ENCODE measurements at regions not wholly inside any gene's neighbourhood (a gene's known extent, or its start where the extent isn't known, plus 50 kb on each side); places are given as distances from the start of the nearest gene placed in this dataset.
"Not testable (repeated sequence)": the region's sequence is repeated elsewhere in the genome, so short reads cannot be mapped to it uniquely, and the experiment has no call there.

DNA sequence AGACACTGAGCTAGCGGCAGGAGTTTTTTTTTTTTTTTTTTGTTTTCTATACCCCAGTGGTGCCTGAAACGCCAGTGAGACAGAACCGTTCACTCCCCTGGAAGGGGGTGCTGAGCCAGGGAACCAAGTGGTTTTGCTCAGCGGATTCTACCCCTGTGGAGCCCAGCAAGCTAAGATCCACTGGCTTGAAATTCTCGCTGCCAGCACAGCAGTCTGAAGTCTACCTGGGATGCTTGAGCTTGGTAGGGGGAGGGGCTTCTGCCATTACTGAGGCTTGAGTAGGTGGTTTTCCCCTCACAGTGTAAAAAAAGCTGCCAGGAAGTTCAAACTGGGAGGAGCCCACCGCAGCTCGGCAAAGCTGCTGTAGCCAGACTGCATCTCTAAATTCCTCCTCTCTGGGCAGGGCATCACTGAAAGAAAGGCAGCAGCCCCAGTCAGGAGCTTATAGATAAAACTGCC, 173.0 kb downstream of the DMAC1 start:
- peak in 2 of 3 experiments; percentile 4 to 25 for DNase-seq (ENCODE audit: low read depth in 3 of 3)

- DNase-seq (ENCODE audit: low read depth in 3 of 3) = no peak
These were observed 177.1 kb downstream of the DMAC1 start for GRCh38 chr9:7622481-7622880.

DNA sequence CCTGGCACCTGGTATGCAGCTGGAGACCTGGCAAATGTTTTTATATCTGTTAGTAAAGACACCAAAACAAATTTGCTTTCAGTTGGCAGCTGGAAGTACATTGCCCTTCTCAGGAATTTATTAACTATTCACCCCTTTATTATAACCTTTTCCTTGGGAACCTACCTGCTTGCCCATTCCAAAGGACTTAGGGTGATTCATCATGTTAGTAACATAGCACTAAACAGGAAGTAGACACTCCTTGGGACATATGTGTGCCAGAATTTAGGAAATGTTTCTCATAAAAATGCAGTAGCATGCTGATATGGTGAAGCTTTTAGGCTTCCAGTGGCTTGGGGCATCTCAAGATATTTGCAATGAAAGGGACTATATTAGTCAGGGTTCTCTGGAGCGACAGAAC, 184.2 kb downstream of the DMAC1 start:
- DNase-seq (ENCODE audit: low read depth in 3 of 3) = no peak

- no peak for DNase-seq (ENCODE audit: low read depth in 3 of 3)
These were observed 185.6 kb downstream of the DMAC1 start for GRCh38 chr9:7613931-7614330.

DNA sequence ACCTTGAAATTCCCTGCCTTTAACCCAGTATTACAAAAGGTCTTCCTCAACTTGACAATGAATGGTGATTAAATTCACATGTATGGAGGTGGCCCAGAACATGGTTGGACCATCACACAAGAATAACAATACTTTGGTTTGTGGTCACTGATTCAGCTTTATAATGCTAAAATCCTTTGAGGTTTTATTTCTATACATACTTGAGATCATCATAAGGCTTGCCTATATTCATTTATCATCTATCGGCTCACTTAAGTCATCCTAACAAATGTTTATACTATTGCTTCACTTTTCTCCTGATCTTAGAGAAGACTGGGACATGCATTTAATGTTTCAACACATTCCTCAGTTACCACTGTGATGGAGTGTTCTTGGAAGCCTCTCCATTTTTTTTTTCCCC, 191.3 kb downstream of the DMAC1 start:
- no peak for DNase-seq (ENCODE audit: low read depth in 3 of 3)

DNA sequence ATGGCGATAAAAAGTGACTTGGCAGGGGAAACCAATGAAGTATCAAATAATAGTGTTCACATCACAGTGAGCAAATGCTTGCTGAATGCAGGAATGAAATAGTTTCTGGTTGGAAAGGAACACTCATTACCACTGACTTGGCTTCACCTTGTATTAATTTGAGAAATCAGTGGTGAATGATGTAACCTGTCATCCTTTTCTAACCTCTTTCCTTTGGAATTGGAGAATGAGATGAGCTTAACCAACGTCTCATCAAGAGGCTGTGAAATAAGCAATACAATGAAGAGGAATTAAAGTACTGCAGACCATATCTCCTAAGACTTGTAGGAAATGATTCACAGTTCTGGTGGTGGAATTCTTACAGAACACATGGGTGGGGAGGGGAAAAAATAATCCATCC, 192.2 kb downstream of the DMAC1 start:
- DNase-seq (ENCODE audit: low read depth in 3 of 3) = no peak

- no peak for DNase-seq (ENCODE audit: low read depth in 3 of 3)
These were observed 193.0 kb downstream of the DMAC1 start for GRCh38 chr9:7606591-7606990.

DNA sequence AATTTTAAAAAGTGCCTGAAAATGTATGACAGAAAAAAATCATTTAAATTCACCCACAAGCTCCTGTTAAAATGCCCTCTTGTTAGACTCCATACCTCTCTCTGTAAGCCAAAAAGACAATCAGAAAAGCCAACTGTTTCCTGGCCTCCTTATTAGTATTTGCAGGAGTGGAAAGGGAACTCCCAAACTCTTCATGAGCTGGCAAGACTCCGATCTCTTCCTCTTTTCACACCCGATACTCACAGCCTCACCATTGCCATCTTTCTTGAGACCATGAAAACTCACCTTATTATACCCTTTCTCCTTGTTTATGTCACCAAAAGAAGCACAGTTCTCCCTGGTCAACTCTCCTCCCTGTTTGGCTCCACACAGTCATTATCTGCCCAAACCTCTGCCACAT, 197.8 kb downstream of the DMAC1 start:
- no peak for DNase-seq (ENCODE audit: low read depth in 3 of 3)

GRCh38 chr9:7597716-7598115, 201.9 kb downstream of the DMAC1 start:
- no peak for DNase-seq (ENCODE audit: low read depth in 3 of 3)

GRCh38 chr9:7592321-7593316, 207.0 kb downstream of the DMAC1 start:
- DNase-seq (ENCODE audit: low read depth in 3 of 3) = no peak

GRCh38 chr9:7591501-7591900, 208.1 kb downstream of the DMAC1 start:
- no peak for DNase-seq (ENCODE audit: low read depth in 3 of 3)

GRCh38 chr9:7580568-7580967, 219.0 kb downstream of the DMAC1 start:
- no peak for DNase-seq (ENCODE audit: low read depth in 3 of 3)

DNA sequence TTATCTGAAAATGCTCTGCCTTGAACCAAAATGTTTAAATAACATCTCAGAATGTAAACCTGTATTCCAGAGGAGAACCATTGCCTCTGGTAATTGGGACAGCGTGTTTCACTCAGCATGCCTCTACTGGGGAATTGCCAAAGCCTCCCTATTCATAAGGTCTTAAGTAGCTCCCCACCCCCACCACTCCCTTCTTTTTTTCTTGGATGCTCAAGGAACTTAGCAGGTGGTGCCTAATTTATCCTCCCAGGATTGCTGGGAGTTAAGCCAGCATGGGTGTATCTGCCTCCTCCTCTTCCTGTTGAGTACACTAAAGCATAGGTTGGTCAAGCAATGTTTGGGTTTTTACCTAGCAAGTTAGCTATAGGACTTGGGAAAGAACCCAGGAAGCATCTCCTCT, 220.2 kb downstream of the DMAC1 start:
- DNase-seq (ENCODE audit: low read depth in 3 of 3) = no peak

GRCh38 chr9:7578951-7579350, 220.6 kb downstream of the DMAC1 start:
- DNase-seq (ENCODE audit: low read depth in 3 of 3) = no peak

DNA sequence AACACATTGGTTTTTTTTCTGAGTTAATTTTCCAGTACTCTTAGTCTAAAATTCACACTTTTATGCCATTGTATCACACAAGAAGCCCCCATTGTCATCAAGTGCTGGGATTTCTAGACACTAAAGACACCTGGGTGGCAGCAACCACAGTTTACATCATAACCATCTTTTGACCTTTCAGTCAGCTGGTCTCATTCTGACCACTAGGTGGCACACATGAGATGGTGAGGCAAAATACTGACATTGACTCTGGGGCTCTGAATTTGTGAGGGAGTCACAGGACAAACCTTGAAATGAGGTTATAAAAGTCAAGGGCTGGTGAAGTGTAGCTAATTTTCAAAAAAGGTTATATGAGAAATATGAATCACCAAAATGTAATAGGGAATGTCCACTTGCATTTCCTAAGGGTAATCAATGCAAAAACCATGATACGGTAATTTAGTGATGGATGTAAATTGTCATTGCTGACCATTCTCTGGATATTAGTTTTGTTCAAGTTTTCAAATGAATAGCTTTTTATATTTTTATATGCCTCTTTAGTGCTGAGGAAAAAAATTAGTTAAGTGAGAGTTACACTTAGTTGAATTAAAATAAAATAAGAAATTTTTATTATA, 229.4 kb downstream of the DMAC1 start:
- DNase-seq (ENCODE audit: low read depth in 3 of 3) = peak; percentile 29 to 57 (median 42)

- DNase-seq (ENCODE audit: low read depth in 3 of 3) = no peak
These were observed 231.9 kb downstream of the DMAC1 start for GRCh38 chr9:7567687-7568086.

DNA sequence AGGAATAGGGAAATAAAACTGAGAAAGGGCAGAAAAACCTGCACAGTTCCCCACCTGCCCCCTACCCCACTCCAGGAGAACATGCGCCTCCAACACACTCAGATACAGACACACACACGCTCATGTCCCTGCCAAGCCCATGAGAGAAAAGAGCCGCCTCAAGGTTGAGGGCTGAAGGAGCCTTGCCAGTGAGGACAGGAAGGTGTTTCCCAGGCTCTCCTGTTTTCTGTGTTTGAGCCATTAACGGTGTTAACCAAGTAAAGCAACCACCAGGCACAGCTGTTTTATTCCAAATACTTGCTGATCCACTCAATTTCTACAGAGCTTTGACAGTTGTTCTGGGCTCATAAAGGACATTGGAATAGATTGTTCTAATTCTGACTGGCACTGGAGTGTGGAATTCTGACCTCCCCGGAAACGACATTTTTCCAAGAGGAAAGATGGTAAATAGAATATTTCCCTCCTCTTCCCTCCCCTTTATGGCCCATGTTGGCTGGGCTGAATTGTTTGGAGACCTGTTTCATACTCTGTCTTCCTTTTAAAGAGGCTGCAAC, 238.0 kb downstream of the DMAC1 start:
- no peak for DNase-seq (ENCODE audit: low read depth in 3 of 3)

DNA sequence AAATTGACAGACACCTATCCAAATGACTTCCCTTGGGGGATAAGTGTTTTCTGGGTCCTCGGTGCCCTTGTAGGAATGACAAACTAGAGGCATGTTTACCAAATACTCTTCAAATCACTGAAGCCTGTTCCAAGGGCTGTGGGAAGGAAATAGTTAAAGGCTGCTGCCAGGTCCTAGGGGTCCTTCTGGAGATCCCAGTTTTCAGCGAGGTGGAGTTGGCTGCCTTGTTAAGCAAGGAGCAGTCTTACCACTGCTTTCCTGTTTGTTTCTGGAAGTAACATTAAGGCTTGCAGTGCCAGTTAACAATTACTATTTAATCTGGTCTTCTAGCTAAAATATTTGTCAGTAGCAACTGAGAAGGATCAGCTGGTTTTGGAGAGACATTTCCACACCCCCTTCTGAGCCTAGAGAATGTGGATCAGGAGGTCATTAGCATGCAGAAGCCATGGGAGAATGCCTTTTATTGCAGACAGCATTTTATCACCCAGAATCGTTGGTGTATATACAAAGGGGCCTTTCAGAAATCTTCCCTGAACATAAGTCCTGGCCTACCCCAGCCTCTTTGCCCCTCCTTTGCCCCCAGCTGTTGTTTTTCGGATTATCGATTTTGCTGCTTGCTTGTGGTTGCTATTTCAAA, 238.8 kb downstream of the DMAC1 start:
- DNase-seq (ENCODE audit: low read depth in 3 of 3) = no peak

GRCh38 chr9:7554699-7555098, 244.9 kb downstream of the DMAC1 start:
- no peak for DNase-seq (ENCODE audit: low read depth in 3 of 3)

GRCh38 chr9:7552706-7553105, 246.9 kb downstream of the DMAC1 start:
- not testable (repeated sequence) for DNase-seq (ENCODE audit: low read depth in 3 of 3)

- DNase-seq (ENCODE audit: low read depth in 3 of 3) = no peak
These were observed 250.3 kb downstream of the DMAC1 start for GRCh38 chr9:7549249-7549648.

DNA sequence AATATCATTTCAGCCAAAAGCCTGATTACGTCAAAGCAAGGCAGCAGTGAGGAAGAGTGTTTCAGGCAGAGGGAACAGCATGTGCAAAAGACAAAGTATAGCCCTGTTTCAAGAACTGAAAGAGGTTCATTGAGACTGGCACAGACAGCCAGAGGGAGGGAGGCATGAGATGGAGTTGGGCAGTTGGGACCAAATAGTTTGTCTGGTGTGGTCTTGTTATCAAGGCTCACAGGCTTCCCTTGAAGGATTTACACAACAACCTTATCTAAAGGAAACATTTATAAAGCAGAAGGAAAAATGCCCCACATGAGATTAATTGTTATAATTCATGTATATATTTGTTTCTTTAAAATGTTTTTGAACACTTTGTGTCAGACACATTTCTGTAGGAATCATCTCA, 253.3 kb downstream of the DMAC1 start:
- DNase-seq (ENCODE audit: low read depth in 3 of 3) = no peak
